HUDEP-2 (cell line): ENCODE measurements at regions not wholly inside any gene's neighbourhood (a gene's known extent, or its start where the extent isn't known, plus 50 kb on each side); places are given as distances from the start of the nearest gene placed in this dataset.

ENCODE experiments used
- DNase-seq, 76 experiments: peaks; one replicate each; lab custom pipeline; 2025; ENCODE audit not compliant: unreplicated experiment in 76 of 76; lab: John Stamatoyannopoulos, UW

DNA sequence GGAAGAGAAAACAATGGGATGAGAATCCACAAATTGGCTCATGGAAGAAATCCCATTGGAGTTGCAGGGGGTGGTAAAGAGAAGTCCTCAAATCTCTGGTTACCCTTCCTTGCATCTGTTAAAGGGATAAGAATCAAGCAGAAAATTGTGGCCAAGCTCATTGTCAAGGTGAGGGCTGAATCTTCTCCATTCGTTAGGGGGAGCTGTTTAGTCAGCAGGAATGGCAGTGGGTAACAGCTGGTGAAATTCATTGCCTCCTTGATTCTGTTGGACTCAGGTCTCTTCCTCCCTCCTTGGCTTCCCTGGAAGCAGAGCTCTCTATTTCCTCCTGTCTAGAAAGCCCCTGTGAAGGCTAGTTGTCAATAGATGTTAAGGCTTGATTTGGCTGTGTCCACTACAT is 343.1 kb upstream of the SEMA6D start:
- DNase-seq = no peak

DNA sequence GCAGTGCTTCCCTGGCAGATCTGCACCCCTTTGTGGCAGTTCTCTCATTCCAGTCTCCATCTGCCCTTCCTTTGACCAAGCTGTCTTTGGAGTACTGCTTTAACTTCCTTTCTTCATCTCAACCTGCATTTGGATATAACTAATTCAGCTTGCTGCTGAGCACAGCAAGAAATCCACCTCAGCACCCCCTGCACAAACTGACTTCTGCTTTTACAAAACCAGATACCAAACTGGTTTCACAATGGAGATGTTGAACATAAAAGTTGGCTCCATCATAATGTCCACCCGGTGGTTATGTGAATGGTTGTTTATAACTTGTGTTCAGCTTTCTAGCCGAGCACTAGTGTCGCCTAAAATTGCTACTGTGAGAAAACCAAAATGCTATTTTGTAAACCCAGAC is 341.1 kb upstream of the SEMA6D start:
- no peak for DNase-seq

DNA sequence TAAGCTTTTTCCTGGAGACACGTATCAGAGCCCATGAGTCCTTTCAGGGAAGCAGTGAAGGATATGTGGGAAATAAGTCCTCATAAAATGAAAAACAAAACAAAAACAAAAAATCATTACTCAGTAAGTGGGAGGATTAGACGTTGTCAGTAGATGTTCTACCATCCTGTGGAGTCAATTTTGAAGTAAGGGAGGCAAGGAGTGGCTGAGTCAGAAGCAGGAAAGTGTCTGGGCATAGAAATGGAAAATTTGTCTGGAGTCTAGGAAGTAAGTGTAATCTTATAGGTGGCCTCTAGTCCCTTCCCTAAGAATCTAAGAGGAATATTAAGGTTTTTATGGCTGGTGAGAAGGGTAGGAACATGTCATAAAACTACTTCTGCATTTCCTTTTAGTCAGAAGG is 339.8 kb upstream of the SEMA6D start:
- no peak for DNase-seq

DNA sequence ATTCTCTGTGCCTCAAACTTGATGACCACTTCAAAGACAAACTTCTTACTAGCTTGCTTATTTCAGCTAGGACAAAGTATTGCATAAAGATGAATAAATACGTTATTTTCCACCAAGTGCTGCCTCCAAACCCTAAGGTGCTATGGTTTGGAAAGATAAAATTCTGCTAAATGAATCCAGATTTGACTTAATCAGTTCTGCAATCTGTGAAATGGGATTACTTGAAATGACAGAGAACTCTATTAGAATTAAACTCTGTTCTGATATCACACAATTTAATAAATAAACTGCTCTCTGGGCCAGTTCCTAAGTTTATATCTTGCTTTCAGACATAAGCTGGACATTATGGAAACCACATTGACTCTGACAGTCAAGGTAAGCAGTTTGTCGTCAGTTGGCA is 338.8 kb upstream of the SEMA6D start:
- no peak for DNase-seq

DNA sequence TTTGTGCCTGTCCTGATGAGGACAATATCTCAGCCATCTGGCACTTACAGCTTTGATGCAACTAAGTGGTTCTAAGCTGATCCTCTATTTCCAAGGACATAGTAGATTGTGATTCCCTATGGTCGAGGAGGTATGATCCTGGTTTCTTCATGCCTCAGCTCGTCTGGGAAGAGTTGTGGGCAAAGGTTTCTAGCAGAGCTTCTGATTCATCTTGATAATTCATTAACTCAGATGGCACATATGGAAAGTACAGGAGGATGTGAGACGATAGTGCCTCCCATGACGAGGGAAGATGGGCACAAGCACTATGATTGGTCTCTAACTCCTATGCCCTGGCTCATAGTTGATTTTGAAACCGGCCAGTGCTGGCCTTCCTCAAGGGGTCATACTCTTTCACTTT is 334.2 kb upstream of the SEMA6D start:
- no peak for DNase-seq

DNA sequence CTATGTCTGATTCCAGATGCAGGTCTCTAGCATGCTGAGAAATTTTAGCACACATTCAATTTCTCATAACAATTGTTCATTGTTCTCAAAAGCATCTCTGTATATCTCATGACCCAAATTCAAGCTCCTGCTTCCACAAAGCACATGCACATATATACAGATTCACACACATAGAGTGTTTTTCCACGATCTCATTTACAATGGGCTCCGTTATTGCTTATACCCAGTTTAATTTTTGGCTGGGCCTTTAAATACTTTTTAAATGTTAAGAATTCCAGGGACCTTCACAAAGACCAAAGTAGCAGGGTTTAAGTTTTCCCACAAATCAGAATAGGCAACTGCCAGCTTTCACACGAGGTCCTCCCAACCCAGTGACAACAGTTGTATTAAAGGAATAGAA is 333.5 kb upstream of the SEMA6D start:
- no peak for DNase-seq

DNA sequence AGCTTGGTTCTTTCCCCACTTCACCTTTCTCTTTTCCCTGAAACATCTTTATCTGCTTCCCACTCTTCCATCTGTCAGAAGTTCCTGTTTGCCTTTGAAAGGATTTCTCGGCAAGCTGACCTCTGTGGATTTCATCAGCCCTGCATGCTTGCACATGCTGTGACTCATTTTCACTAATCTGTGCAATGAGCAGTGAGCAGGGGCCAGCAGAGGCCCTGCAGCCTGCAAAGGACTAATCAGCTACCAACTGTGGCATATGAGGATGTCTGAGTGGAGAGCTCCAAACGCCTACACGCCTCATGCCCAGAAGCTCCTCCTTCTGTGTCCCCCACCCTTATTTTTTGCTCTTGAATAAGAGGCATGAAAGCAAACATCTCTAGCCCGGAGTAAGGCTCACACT is 333.0 kb upstream of the SEMA6D start:
- no peak for DNase-seq

DNA sequence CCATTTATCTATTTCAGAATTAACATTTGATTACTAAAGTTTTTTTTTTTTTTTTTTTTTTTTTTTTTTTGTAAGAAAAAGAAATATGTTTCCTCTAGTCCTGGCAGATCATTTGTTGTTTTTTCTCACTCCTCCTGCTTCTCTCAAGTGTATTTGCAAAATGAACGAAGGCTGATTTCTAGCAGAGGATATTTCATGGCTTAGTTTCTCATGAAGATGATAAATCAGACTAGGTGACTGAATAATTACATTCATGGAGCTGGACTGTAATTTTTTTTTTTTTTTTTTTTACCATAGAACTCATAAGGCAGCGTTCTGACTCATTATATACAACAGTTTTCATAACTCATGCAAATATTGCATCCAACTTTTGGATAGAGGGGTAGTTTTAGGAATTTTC is 332.5 kb upstream of the SEMA6D start:
- no peak for DNase-seq

DNA sequence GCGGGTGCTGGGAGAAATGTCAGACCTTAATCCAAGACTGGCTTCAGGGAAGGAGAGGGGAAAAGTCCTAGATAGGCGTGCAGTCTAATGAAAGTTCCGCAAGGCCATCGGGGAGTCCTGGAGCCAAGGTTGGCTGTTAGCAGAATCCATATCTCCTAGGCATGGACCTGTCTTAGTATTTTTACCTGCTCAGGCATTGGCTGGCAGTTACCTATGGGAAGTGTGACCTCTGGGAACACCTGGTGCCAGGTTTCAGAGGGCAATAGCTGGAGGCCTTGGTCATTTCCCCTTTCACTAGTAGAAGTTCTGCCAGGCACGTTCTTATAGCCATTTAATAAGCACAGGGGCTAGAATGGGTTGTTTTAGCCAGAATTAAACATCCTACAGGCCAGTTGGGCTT is 330.8 kb upstream of the SEMA6D start:
- no peak for DNase-seq

DNA sequence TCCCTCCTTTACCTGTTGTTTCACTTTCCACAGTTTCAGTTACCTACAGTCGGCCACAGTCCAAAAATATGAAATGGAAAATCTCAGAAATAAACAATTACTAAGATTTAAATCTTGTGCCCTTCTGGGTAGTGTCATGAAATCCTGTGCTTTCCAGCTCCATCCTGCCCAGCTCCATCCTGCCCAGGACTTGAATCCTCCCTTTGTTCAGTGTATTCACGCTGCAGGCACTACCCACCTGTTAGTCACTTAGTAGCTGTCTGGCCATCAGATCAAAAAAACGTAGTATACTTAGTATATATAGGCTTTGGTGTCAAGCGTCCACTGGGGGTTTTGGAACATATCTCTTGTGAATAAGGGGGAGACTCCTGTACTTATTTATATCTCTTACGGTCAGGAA is 329.0 kb upstream of the SEMA6D start:
- DNase-seq = no peak

DNA sequence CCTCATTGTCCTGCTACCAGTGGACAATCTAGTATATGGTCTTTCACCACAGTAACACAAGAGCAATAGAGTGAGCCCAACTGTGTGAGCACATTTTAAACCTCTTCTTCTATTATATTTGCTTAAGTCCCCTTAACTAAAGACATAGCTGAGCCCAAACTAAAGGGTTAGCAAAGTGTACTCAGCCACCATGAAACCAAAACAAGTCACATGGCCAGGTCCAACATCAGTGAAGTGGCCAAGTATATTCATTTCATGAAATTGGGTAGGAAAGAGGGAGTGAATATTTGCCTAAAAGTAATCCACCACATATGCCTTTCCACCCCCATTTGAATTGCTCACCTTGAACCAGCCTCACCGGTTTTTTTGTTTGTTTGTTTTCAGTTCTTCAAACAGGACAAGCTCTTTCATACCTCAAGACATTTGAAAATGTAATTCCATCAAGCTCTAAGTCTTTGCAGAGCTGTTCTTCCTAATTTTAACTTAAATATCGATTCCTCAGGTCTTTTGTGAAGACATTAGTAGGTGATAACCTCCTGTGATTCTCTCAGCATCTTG is 327.0 kb upstream of the SEMA6D start:
- DNase-seq = no peak

DNA sequence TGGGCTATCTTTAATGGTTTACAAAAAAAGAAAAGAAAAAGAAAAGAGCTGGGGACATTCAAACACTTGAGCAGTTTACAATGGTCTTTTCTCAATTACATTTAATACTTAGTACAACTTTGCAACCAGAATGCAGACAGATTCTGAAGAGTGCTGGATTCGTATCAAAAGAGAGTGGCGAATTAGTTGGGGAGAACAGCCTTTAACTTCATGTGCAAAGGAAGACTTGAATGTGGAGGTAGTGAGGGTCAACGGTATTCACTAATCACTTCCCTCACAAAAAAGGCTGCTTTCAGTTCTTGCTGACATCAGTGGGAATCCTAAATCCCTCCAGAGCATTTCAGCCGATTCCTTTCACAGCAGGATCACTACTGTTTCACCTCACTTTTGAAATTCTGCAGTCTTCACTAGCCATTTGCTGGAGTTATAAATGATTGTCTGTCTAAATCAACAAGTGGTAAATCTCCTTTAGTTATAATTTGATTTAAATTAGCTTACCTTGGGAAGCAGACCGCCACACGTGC is 323.0 kb upstream of the SEMA6D start:
- no peak for DNase-seq

DNA sequence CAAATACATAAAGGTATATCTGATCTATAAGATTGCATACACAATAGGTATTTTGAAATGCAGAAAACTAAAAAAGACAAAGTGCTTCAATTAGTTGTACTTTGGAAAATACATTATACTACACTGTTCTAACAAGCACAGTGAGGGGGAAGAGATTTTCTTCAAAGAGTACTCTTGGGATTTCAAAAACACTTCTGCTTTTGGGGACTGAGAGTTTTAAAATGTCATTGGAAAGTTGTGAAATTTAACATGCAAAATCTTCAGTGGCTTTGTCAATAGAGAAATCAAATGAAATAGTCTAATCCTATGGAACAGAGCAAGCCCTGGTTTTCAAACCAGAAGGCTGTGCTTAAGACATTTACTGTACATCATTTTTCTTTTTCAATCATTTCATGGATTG is 322.2 kb upstream of the SEMA6D start:
- DNase-seq = no peak

DNA sequence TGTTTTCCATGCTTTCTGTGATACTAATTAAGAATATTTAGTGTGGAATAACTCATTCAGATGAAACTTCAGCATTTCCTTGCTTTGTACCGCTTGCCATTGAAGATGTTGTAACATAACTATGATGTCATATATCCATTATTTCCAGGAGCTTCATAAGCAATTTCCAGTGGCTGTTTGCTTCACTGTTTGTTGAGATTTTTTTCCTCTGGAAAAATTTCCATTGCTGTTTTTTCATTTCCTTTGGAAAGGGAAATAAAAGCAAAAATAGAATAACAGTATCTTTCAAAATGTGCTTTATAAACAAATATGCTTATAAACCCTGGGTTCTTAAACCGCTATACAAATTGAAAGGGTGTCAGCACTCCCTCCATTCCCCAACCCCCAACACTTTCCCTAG is 319.6 kb upstream of the SEMA6D start:
- no peak for DNase-seq

DNA sequence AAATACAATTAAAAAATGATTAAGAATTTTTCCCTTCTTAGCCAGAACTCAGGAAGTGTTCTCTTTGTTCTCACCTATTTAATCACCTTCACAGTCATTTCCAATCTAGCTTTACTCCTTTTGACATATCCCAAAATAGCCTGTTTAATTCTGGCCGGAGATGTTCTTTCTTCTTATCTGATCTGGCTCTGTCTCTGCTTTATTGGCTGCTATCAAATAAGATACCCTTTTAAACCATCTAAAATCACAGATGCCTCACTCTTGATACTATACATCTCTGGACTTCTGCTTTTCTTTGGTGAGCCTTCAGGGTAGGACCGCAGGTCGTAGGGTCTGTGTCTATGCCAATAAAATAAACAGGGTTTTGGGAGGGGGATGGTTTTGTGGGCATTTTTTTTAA is 319.2 kb upstream of the SEMA6D start:
- DNase-seq = no peak

DNA sequence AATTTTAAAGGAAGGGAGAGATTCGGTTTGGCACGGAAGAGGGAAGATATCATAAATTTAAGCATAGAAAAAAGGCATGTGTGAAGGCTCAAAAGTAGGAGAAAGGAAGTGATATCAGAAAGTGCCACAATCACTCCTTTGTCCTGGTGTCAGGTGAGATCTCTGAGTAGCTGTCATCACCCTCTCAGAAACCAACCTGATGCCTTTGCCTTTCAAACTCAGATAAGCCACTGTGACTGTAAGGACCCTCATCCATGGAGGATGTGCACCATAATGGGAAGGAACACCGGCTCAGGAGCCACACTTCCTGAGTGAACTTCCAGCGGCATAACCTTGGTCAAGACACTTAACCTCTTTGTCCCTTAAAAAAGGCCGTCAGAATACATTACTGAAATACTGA is 318.7 kb upstream of the SEMA6D start:
- no peak for DNase-seq

DNA sequence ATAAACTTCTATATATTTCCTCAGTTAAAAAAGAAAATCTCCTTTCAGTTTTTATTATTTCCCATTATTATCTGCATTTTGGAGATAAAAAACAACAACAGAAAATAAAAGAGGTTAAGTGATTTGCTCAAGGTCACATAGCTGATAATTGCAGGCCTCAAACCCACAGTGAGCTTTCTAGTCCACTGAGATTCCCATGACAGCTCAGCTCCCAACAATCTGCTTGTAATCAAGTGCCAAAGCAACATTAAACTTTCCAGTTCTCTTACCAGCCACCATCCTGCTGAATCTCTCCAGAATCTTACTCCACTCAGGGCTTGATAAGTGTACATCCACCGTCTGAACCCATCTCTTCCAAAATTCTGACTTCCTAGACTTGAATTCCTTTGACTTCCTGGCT is 318.2 kb upstream of the SEMA6D start:
- no peak for DNase-seq

DNA sequence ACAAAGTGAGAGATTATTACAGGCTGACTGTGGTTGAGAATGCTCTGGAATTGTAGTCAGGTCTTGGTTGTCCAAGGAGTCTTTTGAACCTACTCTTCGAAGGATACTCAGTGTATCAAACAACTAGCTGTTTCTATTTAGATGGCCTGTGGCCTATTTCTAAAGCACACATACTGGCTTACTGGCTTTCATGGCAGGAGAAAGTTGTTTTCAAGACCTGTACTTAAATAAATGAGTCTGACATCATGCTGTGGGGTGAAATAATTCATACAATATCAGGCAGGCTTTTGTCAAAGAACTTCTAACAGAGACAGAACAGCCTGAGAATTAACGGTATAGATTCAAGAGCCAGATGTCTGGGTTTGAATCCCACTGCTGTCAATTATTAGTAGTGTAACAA is 316.7 kb upstream of the SEMA6D start:
- no peak for DNase-seq

DNA sequence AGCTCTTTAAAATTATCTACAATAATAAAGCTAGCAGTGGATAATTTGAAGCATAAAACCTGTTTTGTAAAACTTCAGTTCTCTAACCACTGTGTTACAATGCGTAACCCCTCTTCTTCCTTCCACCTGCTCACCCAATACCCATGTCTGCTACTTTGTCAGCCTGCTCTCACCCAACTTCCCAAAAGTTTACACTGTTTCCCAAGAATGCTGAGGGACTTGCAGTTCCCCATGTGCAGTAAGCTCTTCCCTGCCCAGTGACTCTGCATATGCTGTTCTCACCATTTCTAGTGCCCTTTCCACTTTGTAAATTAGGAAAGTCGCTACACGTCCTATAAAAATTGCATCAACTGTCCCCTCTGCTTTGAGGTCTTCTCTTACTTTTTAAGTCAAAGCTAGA is 315.9 kb upstream of the SEMA6D start:
- DNase-seq = no peak

DNA sequence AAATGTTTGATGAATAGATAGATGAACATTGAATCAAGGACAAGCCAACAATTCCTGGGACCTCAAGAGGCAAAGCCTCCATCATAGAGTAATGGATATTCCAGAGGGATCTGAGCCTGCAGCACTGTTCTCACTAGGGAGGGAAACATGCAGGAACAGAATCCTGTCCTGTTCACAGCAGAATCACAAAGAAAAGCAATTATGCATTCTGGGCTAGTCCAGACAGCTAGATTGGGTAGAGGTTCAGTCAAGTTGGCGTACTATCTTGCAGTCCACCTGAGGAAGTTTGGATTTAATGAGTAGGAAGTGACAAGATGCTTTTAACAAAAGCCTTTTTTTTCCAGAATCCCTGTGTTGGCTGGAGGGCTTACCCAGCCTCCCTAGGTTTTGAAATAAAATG is 314.5 kb upstream of the SEMA6D start:
- no peak for DNase-seq

DNA sequence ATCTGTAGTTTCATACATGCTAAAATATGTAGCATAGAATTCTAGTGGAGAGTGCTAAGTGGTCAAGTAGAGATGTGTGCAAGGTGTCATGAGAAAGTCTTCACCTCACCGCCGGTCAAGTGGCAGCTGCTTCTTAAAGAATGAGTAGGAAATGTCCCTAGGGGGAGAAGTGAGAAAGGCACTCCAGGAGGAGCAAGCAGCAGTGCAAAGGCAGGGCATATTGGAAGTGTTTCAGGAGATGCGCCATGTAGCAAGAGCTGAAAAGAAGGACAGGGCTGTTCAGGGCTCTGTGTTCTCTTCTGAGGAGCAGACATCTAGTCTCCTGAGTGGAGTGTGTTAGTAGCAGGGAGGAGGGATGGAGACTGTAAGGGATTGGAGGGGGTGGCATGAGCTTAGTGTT is 312.4 kb upstream of the SEMA6D start:
- DNase-seq = no peak

DNA sequence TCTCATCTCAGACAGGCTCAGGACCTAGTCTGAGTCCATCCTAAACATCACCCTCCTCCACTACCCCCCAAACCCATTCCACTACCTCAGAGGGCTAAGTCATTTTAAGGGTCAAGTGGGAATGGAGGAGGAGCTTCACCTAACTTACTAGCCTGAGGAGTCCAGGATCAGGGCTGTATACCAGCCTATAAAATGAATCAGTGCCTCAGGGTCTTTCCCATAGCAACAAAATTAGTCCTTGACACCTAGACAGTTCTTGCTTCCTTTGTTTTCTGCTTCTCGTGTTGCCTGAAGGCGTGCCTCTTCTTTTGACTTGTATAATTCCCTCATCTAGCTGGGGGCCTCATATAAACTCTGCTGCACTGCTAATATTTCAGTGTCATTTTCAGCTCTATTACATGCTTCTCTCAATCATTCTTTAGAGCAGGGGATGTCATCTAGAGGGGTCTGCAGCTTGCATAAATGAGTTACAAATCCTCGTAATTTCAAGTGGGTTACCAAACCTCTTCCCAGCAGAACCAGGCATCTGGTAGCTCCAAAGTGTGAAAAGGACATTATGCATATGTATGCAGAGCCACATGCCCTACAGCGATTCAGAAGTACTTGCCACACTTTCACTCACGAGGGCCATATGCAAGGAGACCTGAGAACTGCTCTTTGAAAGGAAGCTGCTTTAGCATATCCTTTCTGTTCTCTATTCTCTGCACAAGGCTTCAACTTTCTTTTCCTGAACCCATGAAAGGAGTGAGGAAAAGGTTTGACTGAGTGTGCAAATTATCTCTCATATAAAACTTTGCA is 311.7 kb upstream of the SEMA6D start:
- DNase-seq = no peak

DNA sequence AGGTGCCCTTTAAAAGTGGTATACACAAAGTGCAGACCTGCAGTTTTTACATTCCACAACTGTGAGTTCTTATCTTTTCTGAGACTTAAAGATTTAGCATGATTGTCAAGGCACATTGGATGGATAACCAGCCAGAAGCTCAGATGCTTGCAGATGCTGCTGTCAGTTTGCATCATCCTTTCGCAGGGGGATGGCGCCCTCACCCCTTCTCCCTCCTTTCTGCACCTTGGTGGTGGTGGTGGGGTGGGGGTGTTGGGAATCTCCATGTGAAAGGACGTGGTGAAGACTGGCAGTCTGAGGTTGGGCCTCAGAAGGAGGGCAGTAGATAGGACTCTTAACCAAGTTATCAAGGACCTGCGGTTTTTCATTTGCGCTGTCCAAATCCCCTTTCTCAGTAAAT is 309.6 kb upstream of the SEMA6D start:
- DNase-seq = no peak
